CD1c-positive myeloid dendritic cell (primary cell): ENCODE measurements at regions not wholly inside any gene's neighbourhood (a gene's known extent, or its start where the extent isn't known, plus 50 kb on each side); places are given as distances from the start of the nearest gene placed in this dataset.

Experiments used
- DNase-seq: peaks from one replicate; pipeline ENCODE4 v3.0.0-alpha.2; 2016; ENCODE audit errors: extremely low spot score

GRCh38 chr3:80060664-80061063 is 292.9 kb upstream of the ROBO1 start:
- DNase-seq, result no peak

- DNase-seq, result no peak
Observed at GRCh38 chr3:80055306-80055705, 287.5 kb upstream of the ROBO1 start.

GRCh38 chr3:80052271-80052670 is 284.5 kb upstream of the ROBO1 start:
- DNase-seq, result no peak

- DNase-seq, result no peak
Observed at GRCh38 chr3:80051602-80051962, 283.8 kb upstream of the ROBO1 start.

GRCh38 chr3:80050826-80051601 is 283.2 kb upstream of the ROBO1 start:
- DNase-seq, result no peak

- no peak for DNase-seq
Observed at GRCh38 chr3:80043226-80043625, 275.4 kb upstream of the ROBO1 start.

GRCh38 chr3:80040067-80040466 is 272.3 kb upstream of the ROBO1 start:
- no peak for DNase-seq

- no peak for DNase-seq
Observed at GRCh38 chr3:80036176-80036575, 268.4 kb upstream of the ROBO1 start.

- DNase-seq, result no peak
Observed at GRCh38 chr3:80035021-80035420, 267.2 kb upstream of the ROBO1 start.

- DNase-seq, result no peak
Observed at GRCh38 chr3:80023010-80023409, 255.2 kb upstream of the ROBO1 start.

GRCh38 chr3:80018375-80018774 is 250.6 kb upstream of the ROBO1 start:
- no peak for DNase-seq

GRCh38 chr3:80017369-80017768 is 249.6 kb upstream of the ROBO1 start:
- no peak for DNase-seq

- DNase-seq, result no peak
Observed at GRCh38 chr3:80014576-80014975, 246.8 kb upstream of the ROBO1 start.

- no peak for DNase-seq
Observed at GRCh38 chr3:80010021-80010571, 242.3 kb upstream of the ROBO1 start.

- no peak for DNase-seq
Observed at GRCh38 chr3:80007522-80007921, 239.7 kb upstream of the ROBO1 start.

GRCh38 chr3:80006315-80006714 is 238.5 kb upstream of the ROBO1 start:
- DNase-seq, result no peak

- no peak for DNase-seq
Observed at GRCh38 chr3:80000022-80000421, 232.2 kb upstream of the ROBO1 start.

GRCh38 chr3:79994397-79994796 is 226.6 kb upstream of the ROBO1 start:
- no peak for DNase-seq

GRCh38 chr3:79986338-79986737 is 218.5 kb upstream of the ROBO1 start:
- no peak for DNase-seq

GRCh38 chr3:79985816-79986215 is 218.0 kb upstream of the ROBO1 start:
- no peak for DNase-seq

- no peak for DNase-seq
Observed at GRCh38 chr3:79983118-79983517, 215.3 kb upstream of the ROBO1 start.

- DNase-seq, result no peak
Observed at GRCh38 chr3:79979990-79980389, 212.2 kb upstream of the ROBO1 start.

- DNase-seq, result no peak
Observed at GRCh38 chr3:79976466-79976865, 208.7 kb upstream of the ROBO1 start.
